ENCODE measurements at regions not wholly inside any gene's neighbourhood (a gene's known extent, or its start where the extent isn't known, plus 50 kb on each side); places are given as distances from the start of the nearest gene placed in this dataset.

DNA sequence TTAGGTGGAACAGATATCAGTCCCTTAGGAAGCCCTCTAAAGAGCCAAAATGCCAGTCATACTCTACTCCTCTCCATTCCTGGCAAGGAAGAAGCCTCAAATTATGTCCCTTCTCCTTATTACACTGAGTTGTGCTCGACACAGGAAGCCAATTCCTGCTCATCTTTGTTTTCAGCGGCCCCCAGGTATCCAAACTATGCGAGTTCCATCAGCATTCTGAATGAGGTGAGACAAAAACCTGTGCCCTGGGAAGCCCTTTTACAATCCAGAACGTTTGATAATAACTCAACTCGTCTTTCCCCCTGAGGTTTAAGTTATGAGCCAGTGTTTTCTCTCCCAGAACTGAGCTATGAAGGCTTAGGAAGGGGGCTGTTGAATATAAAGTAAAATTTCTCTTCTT lies 580.5 kb downstream of the NXPH1 start:
- intact Hi-C loops (cut with micrococcal nuclease) = no loop called here
- H3K27me3 ChIP-seq (ENCODE audit: insufficient read depth, low read length) = no peaks in the 10 kb centered on the region
- no peaks in the 10 kb centered on the region for H3K9me2 ChIP-seq (ENCODE audit: insufficient read depth)
- H3K4me1 ChIP-seq (ENCODE audit: control insufficient read depth in 1 of 2, insufficient read depth in 2 of 2, low read length in 2 of 2) = no peaks in the 10 kb centered on the region
- no TSS peak for BruUV-seq (replicated peaks)
- no peaks in the 10 kb centered on the region for H4K20me1 ChIP-seq (ENCODE audit: insufficient read depth)
- CTCF ChIA-PET = no interaction called here
- H3K9ac ChIP-seq (ENCODE audit: low read length) = no peak overlapping the region
- H2AFZ ChIP-seq (ENCODE audit: low read depth, low read length, poor library complexity, severe bottlenecking) = no peak overlapping the region
- TF ChIP-seq JUND (IDR thresholded peaks at IDR 0.05) = no peak
- no peak for TF ChIP-seq REST (IDR thresholded peaks at IDR 0.05; ENCODE audit: low read depth)
- no peak for TF ChIP-seq EZH2 (IDR thresholded peaks at IDR 0.05)
- no peak for TF ChIP-seq CEBPB (IDR thresholded peaks at IDR 0.05; ENCODE audit: low read depth)
- TF ChIP-seq CBX3 (IDR thresholded peaks at IDR 0.05; ENCODE audit: low read depth) = no peak
- no peak for TF ChIP-seq FOSL1 (IDR thresholded peaks at IDR 0.05; ENCODE audit: low read depth)
- no peak for TF ChIP-seq EGR1 (IDR thresholded peaks at IDR 0.05; ENCODE audit: low read depth)
- TF ChIP-seq YY1 (IDR thresholded peaks at IDR 0.05; ENCODE audit: extremely low read depth, insufficient replicate concordance, low read depth, low read length) = no peak
- no peak for TF ChIP-seq ZFX (IDR thresholded peaks at IDR 0.05)
- no peak for TF ChIP-seq POLR2A (IDR thresholded peaks at IDR 0.05; ENCODE audit: borderline replicate concordance, extremely low read depth, insufficient read depth, insufficient read length)
- TF ChIP-seq TCF7L2 (IDR thresholded peaks at IDR 0.05; ENCODE audit: borderline replicate concordance, extremely low read depth, insufficient read depth, insufficient read length) = no peak
- TF ChIP-seq EZH2phosphoT487 (IDR thresholded peaks at IDR 0.05; ENCODE audit: borderline replicate concordance) = no peak
- RAD21 ChIA-PET (ENCODE audit: low non-redundant PET in 1 of 2, low total read pairs in 2 of 2, uncharacterized antibody in 2 of 2, unreplicated experiment in 2 of 2) = no interaction called here
- POLR2A ChIA-PET = no interaction called here
- H3K36me3 ChIP-seq (ENCODE audit: control insufficient read depth in 1 of 2, insufficient read depth in 2 of 2, low read length in 2 of 2) = no peaks in the 10 kb centered on the region
- H3K79me2 ChIP-seq (ENCODE audit: insufficient read depth, low read length) = no peaks in the 10 kb centered on the region
- H3K4me3 ChIP-seq (replicated peaks in 1 of 2; ENCODE audit: low read depth in 1 of 2, low read length in 2 of 2) = no peak overlapping the region
- no peak overlapping the region for H3K4me2 ChIP-seq (ENCODE audit: low read length)
- H3K9me3 ChIP-seq (ENCODE audit: control insufficient read depth in 1 of 2, insufficient read depth in 1 of 2, low read depth in 1 of 2, low read length in 2 of 2) = no peaks in the 10 kb centered on the region; a peak in 2 of 4 replicates
- ATAC-seq (no peak), DNase-seq (ENCODE audit: low read depth, low spot score) (no peak)
- H3K27ac ChIP-seq (ENCODE audit: low read depth, low read length) = no peak overlapping the region
